ENCODE measurements at regions not wholly inside any gene's neighbourhood (a gene's known extent, or its start where the extent isn't known, plus 50 kb on each side); places are given as distances from the start of the nearest gene placed in this dataset.

DNA sequence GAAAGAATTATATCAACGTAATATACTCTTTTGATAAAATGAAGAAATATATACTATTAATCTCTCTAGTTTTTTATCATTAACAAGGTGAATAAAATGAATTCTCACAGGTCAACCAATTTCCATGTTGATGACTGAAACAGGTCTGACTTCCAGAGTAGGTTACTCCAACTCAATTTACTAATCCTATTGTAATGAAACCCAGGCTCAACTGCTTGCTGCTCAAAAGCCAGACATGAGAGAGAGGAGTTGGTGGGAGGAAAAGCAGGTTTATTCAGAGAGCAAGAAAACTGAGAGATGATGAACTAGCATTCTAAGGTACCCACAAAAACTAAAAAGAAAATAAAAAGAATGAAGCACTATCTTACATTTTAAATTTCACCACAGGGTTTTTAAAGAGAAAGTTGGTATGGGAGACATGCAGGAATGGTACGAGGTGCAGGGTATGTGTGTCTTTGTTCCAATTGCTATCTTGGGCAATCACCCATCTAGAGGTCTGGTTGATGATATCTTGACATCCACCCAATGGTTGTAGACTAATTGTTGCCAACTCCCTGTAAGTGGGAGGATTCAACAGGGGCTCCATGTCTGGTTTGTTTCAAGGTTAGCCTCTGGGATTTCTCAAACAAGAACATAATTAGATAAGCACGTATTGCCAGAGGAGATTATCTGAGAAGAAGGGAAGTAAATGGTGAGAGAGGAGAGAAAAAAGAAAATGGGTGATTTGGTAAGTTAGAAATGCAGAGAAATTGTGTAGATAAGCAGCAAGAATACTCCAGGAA is 471.4 kb upstream of the REG3G start:
- no peaks in the 10 kb centered on the region for H3K36me3 ChIP-seq (ENCODE audit: control insufficient read depth, insufficient read depth, low read length)
- H3K4me1 ChIP-seq (ENCODE audit: control insufficient read depth, insufficient read depth, low read length): peaks cover 2% of the 10 kb centered on the region
- H3K27me3 ChIP-seq (ENCODE audit: control insufficient read depth, insufficient read depth, low read length): no peaks in the 10 kb centered on the region
- no peak overlapping the region for H3K27ac ChIP-seq (ENCODE audit: low read depth, low read length)
- H3K9ac ChIP-seq (ENCODE audit: low read length): no peak overlapping the region
- H3K4me3 ChIP-seq (ENCODE audit: low read length): no peak overlapping the region

- H3K4me3 ChIP-seq (ENCODE audit: low read length): no peak overlapping the region
- H3K9ac ChIP-seq (ENCODE audit: low read length): no peak overlapping the region
Measured at GRCh38 chr2:78561876-78562275, 463.6 kb upstream of the REG3G start.

DNA sequence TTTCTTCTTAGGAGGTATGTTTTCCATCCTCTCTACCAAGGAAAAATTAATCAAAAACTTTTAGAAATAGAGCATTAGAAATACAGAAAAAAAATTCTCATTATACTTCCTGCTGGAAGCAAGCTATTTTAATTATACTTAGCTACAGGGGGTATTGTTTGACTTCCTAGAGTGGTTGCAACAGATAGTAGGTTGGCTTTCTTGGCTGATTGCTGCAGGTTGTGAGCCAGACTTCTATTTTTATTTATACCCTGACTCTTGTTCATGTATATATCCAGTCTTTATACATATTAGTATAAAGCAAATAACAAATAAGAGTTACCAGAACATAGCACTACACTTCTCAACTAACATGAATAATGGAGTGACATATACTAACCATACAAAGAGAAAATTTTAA is 460.8 kb upstream of the REG3G start:
- no peaks in the 10 kb centered on the region for H3K36me3 ChIP-seq (ENCODE audit: control insufficient read depth, insufficient read depth, low read length)
- no peak overlapping the region for H3K9ac ChIP-seq (ENCODE audit: low read length)
- H3K27me3 ChIP-seq (ENCODE audit: control insufficient read depth, insufficient read depth, low read length): no peaks in the 10 kb centered on the region
- no peak overlapping the region for H3K4me3 ChIP-seq (ENCODE audit: low read length)
- no peak overlapping the region for H3K27ac ChIP-seq (ENCODE audit: low read depth, low read length)
- no peaks in the 10 kb centered on the region for H3K4me1 ChIP-seq (ENCODE audit: control insufficient read depth, insufficient read depth, low read length)

More at GRCh38 chr2:78561876-78562275, 463.6 kb upstream of the REG3G start:
- Histone ChIP-seq H3K27me3 (ENCODE audit: control insufficient read depth, insufficient read depth, low read length) (no peaks in the 10 kb centered on the region), H3K4me1 (ENCODE audit: control insufficient read depth, insufficient read depth, low read length) (no peaks in the 10 kb centered on the region), H3K27ac (ENCODE audit: low read depth, low read length) (no peak overlapping the region), H3K36me3 (ENCODE audit: control insufficient read depth, insufficient read depth, low read length) (no peaks in the 10 kb centered on the region)

DNA sequence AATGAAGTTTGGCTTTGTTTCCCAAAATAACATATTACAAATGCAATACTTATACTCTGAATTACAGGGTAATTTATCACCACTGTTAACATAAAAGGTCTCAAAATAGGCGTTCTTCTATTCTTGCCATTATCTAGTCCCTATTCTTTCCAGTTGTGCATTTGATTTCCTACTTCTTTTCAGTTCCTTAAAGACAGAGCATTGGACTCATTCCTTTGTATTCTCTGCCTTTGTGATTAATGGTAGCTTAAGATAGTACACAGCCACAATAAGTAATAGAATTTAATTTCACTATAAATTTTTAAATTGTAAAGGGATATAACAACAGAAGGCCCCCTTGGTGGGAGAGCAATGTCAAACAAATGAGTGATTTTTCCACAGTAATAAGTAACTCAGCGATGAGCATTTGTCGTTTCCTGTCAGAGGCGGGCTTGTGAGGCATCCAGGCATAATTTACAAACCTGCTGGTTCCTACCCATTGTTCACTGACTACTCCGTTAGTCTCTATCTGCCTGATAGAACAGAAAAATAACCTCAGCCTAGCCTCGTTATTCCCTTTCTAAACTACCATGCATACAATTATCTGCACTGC is 456.6 kb upstream of the REG3G start:
- Histone ChIP-seq H3K27ac (ENCODE audit: low read depth, low read length) (no peak overlapping the region), H3K36me3 (ENCODE audit: control insufficient read depth, insufficient read depth, low read length) (no peaks in the 10 kb centered on the region), H3K4me3 (ENCODE audit: low read length) (no peak overlapping the region), H3K9ac (ENCODE audit: low read length) (no peak overlapping the region), H3K4me1 (ENCODE audit: control insufficient read depth, insufficient read depth, low read length) (no peaks in the 10 kb centered on the region), H3K27me3 (ENCODE audit: control insufficient read depth, insufficient read depth, low read length) (no peaks in the 10 kb centered on the region)

DNA sequence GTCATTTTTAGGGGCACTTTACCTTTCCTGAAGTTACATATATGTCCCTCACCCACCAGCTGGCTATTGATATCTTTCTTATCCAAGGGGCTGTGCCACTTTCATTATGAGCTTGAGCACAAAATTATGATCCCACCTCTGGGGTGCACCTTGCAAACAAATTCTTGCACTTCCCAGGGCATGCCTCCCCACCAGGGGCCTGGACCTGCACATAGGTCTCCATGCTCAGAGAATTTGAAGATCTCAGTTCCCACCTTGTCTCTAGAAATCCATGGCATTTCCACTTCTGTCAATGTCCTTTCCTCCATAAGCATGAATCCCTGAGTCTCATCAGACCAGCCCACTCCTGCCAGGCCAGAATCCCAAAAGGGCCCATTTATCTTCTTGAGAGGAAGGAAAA is 449.1 kb upstream of the REG3G start:
- no peaks in the 10 kb centered on the region for H3K4me1 ChIP-seq (ENCODE audit: control insufficient read depth, insufficient read depth, low read length)
- no peaks in the 10 kb centered on the region for H3K27me3 ChIP-seq (ENCODE audit: control insufficient read depth, insufficient read depth, low read length)

GRCh38 chr2:78585871-78586270 is 439.6 kb upstream of the REG3G start:
- no peaks in the 10 kb centered on the region for H3K36me3 ChIP-seq (ENCODE audit: control insufficient read depth, insufficient read depth, low read length)
- no peak overlapping the region for H3K9ac ChIP-seq (ENCODE audit: low read length)
- peaks cover 3% of the 10 kb centered on the region for H3K4me1 ChIP-seq (ENCODE audit: control insufficient read depth, insufficient read depth, low read length)
- no peak overlapping the region for H3K27ac ChIP-seq (ENCODE audit: low read depth, low read length)
- no peak overlapping the region for H3K4me3 ChIP-seq (ENCODE audit: low read length)
- no peaks in the 10 kb centered on the region for H3K27me3 ChIP-seq (ENCODE audit: control insufficient read depth, insufficient read depth, low read length)

More for the DNA sequence above, 449.1 kb upstream of the REG3G start:
- H3K9ac ChIP-seq (ENCODE audit: low read length): no peak overlapping the region
- H3K36me3 ChIP-seq (ENCODE audit: control insufficient read depth, insufficient read depth, low read length): no peaks in the 10 kb centered on the region
- no peak overlapping the region for H3K27ac ChIP-seq (ENCODE audit: low read depth, low read length)
- H3K4me3 ChIP-seq (ENCODE audit: low read length): no peak overlapping the region

DNA sequence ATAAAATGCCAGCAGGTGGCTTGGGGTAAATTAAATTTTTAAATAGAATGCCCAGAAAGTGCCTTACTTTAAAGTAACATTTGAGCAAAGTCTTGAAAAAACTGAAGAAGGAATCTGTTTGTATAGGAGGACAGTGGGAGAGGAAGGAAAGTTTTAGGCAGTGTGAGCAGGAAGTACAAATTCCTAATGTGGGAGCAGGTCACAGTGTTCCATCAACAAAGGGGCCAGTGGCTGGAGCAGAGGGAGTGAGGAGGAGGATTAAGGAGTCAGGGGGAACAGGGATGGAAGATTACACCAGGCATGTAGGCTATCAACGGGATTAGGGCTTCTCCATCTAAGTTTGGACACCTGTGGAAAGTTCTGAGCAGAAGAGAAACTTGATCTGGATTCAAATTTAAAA is 439.2 kb upstream of the REG3G start:
- peaks cover 3% of the 10 kb centered on the region for H3K4me1 ChIP-seq (ENCODE audit: control insufficient read depth, insufficient read depth, low read length)
- H3K27ac ChIP-seq (ENCODE audit: low read depth, low read length): no peak overlapping the region
- H3K36me3 ChIP-seq (ENCODE audit: control insufficient read depth, insufficient read depth, low read length): no peaks in the 10 kb centered on the region

GRCh38 chr2:78589871-78590270 is 435.6 kb upstream of the REG3G start:
- Histone ChIP-seq H3K27ac (ENCODE audit: low read depth, low read length) (no peak overlapping the region), H3K4me1 (ENCODE audit: control insufficient read depth, insufficient read depth, low read length) (peaks cover 3% of the 10 kb centered on the region), H3K9ac (ENCODE audit: low read length) (no peak overlapping the region), H3K27me3 (ENCODE audit: control insufficient read depth, insufficient read depth, low read length) (no peaks in the 10 kb centered on the region), H3K36me3 (ENCODE audit: control insufficient read depth, insufficient read depth, low read length) (no peaks in the 10 kb centered on the region), H3K4me3 (ENCODE audit: low read length) (no peak overlapping the region)

More for the DNA sequence above, 439.2 kb upstream of the REG3G start:
- no peak overlapping the region for H3K4me3 ChIP-seq (ENCODE audit: low read length)
- no peak overlapping the region for H3K9ac ChIP-seq (ENCODE audit: low read length)
- H3K27me3 ChIP-seq (ENCODE audit: control insufficient read depth, insufficient read depth, low read length): no peaks in the 10 kb centered on the region

DNA sequence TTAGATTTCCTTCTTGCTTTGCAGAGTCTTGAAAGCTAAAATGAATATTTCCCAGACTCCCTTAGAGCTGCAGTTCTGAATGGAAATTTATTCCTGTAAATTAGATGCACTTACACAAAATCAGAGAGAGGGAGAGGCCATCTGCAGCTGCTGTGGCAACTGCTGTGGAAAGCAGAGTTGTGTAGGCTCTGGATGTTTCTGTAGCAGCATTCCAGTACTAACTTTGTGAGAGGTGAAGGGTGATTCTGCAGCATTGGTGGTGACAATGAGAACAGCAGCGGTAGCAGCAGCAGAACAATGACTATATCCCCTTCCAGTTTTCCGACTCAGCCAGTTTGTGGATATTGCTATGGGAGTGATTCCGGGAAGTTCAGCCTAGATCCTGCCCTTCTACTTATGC is 433.0 kb upstream of the REG3G start:
- Histone ChIP-seq H3K36me3 (ENCODE audit: control insufficient read depth, insufficient read depth, low read length) (no peaks in the 10 kb centered on the region), H3K9ac (ENCODE audit: low read length) (no peak overlapping the region), H3K27me3 (ENCODE audit: control insufficient read depth, insufficient read depth, low read length) (no peaks in the 10 kb centered on the region), H3K4me1 (ENCODE audit: control insufficient read depth, insufficient read depth, low read length) (no peaks in the 10 kb centered on the region), H3K4me3 (ENCODE audit: low read length) (no peak overlapping the region), H3K27ac (ENCODE audit: low read depth, low read length) (no peak overlapping the region)

GRCh38 chr2:78601113-78601512 is 424.4 kb upstream of the REG3G start:
- Histone ChIP-seq H3K27me3 (ENCODE audit: control insufficient read depth, insufficient read depth, low read length) (no peaks in the 10 kb centered on the region), H3K4me3 (ENCODE audit: low read length) (no peak overlapping the region), H3K27ac (ENCODE audit: low read depth, low read length) (no peak overlapping the region), H3K36me3 (ENCODE audit: control insufficient read depth, insufficient read depth, low read length) (no peaks in the 10 kb centered on the region), H3K4me1 (ENCODE audit: control insufficient read depth, insufficient read depth, low read length) (no peaks in the 10 kb centered on the region), H3K9ac (ENCODE audit: low read length) (no peak overlapping the region)

DNA sequence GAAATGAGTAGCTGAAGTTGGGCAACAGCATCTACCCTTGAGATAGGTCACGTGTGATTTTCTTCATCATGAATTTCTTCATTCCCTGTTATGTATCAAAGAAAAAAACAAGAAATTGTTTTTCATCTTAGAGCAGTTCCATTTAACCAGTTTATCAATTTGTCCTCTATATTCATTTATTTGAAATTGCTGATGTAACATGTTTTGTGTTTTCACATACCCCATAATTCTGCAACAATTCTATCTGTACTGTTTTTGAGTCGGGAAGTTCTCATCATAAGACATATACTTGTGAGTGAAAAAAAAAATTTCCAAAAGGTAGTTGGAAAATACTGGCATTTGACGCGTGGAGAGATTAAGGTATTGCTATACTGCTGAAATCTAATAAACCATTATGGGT is 422.6 kb upstream of the REG3G start:
- Histone ChIP-seq H3K27me3 (ENCODE audit: control insufficient read depth, insufficient read depth, low read length) (no peaks in the 10 kb centered on the region), H3K4me3 (ENCODE audit: low read length) (no peak overlapping the region), H3K27ac (ENCODE audit: low read depth, low read length) (no peak overlapping the region), H3K36me3 (ENCODE audit: control insufficient read depth, insufficient read depth, low read length) (no peaks in the 10 kb centered on the region), H3K9ac (ENCODE audit: low read length) (no peak overlapping the region), H3K4me1 (ENCODE audit: control insufficient read depth, insufficient read depth, low read length) (no peaks in the 10 kb centered on the region)

DNA sequence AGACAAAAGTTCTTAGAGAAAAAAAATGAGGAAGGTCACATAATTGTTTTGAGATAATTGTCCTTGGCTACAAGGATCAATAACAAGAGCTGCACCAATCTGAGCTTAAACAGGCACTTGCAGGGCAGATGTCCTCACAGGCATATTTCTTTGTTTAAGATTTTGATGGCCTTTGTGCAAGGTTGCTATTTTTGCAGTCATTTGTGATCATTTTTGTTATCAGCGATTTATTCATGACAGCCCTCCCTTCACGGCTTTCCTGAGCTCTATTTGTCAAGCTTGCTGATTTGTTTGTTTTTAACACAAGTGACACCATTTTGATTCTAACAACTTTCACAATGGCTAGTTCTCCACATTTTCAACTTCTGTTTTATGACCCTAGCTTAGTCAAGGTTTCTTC is 418.6 kb upstream of the REG3G start:
- no peak overlapping the region for H3K4me3 ChIP-seq (ENCODE audit: low read length)
- no peaks in the 10 kb centered on the region for H3K4me1 ChIP-seq (ENCODE audit: control insufficient read depth, insufficient read depth, low read length)
- H3K27me3 ChIP-seq (ENCODE audit: control insufficient read depth, insufficient read depth, low read length): no peaks in the 10 kb centered on the region
- no peak overlapping the region for H3K27ac ChIP-seq (ENCODE audit: low read depth, low read length)
- no peak overlapping the region for H3K9ac ChIP-seq (ENCODE audit: low read length)
- H3K36me3 ChIP-seq (ENCODE audit: control insufficient read depth, insufficient read depth, low read length): no peaks in the 10 kb centered on the region

DNA sequence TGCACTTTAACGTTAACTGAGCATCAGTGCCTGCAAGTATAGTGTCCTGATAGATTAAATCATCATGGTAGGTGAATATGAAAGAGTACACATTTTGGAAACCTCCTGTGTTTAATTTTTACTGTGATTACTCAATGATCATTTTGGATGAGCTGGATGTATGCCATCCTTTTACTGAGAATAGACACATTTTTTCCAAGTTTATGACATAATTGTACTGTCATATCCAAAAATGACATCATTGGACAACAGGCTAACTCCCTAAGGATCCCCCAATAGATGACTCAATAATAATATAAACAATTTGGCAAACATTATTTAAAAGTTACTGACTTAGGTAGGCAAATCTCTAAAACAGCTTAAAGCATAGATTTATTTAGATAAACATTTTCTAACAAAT is 410.8 kb upstream of the REG3G start:
- Histone ChIP-seq H3K27me3 (ENCODE audit: control insufficient read depth, insufficient read depth, low read length) (no peaks in the 10 kb centered on the region), H3K27ac (ENCODE audit: low read depth, low read length) (no peak overlapping the region), H3K9ac (ENCODE audit: low read length) (no peak overlapping the region), H3K36me3 (ENCODE audit: control insufficient read depth, insufficient read depth, low read length) (no peaks in the 10 kb centered on the region), H3K4me1 (ENCODE audit: control insufficient read depth, insufficient read depth, low read length) (no peaks in the 10 kb centered on the region), H3K4me3 (ENCODE audit: low read length) (no peak overlapping the region)
